HG03108 (cell line): ENCODE measurements at regions not wholly inside any gene's neighbourhood (a gene's known extent, or its start where the extent isn't known, plus 50 kb on each side); places are given as distances from the start of the nearest gene placed in this dataset.

ENCODE experiments used
- ATAC-seq: cut with Tn5 transposase; IDR thresholded peaks from one replicate; pipeline ENCODE4 v1.9.1; 2021; ENCODE audit warnings: moderate library complexity; ENCODE audit not compliant: unreplicated experiment

DNA sequence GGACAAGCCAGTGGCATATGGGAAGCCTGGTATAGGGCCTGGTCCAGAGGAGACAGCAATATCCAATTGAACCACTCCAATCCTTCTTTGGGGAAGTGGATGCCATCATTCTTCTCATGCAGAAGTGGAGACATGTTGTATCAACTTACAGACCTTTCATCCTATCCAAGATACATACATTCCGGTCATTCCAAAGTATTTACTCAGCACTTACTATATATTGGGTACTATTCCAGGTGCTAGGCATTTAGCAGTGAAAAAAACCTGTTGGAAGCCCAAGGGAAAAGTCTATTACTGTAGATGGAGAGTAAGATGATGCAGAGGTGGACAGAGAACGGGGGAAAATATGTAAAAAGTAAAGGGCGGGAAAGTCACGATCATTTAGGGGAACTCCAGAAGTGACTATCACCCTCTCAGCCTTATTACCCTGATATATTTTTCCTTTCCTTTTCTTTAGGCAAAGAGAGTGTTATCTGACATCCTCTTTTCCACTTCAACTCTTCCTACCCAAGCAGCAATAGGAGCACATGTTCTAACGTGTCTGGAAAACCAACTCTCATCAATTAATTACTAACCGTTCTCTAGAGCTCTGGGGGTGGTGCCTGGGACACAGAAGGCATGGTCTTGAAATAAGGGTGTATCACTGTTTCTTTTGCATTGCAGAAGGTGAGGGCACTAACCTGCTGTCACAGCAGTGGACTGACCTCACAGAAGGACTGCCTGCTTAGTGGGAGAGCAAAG, 210.1 kb upstream of the MAF start:
- ATAC-seq: no peak

DNA sequence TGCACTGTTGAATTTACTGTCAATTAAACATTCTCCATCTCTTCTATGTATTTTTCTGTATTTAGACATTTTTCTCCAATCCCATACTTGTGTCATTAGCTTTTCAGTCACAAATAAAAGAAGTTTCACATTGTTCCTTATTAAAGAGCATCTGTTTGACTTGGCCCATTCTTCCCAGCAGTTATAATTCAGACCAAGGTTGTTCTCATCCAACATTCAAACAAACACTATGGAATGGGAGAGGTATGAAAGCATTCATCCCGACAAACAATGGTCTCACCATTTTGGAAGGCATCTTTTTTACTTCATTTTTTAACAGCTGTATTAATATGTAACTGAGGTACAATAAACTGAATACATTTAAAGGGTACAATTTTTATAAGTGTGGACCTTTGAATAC, 208.8 kb upstream of the MAF start:
- ATAC-seq: no peak

DNA sequence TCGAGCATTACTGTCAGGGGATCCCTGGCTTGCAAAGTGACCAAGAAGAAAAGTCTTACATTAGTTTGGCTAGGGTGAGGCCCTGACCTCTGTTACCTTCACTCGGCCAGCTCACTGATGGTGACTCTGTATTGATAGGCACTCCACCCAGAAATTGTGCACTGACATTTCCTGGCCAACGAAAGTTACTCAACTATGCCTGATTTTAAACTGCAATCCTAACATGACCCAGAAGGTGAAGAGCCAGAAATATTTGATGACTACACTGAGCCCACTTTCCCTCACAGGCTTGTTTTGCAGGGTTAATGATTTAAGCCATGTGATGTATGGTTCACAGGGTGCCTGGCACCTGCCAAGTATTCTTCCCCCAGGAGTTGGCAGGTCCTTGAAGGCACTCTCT, 208.2 kb upstream of the MAF start:
- ATAC-seq: no peak

DNA sequence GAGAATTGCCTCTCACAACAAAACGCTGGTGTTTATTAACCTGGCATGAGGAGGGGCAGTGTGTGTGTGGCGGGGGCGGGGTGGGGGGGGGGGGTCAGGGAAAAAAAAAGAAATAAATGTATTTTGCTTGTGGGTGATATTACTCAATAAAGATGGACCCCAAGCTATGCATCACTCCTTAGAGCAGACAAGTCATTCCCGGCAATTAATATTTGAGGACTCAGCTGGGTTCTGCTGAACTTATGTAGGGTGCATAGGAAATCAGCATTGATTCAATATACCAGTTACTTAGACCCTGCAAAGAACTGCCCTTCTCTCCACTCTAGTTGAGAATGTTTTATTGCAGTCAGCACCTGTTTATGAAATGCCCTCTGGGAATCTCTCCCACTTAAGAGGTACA, 206.2 kb upstream of the MAF start:
- no peak for ATAC-seq

- ATAC-seq: no peak
Observed at GRCh38 chr16:79805621-79806020, 205.1 kb upstream of the MAF start.

DNA sequence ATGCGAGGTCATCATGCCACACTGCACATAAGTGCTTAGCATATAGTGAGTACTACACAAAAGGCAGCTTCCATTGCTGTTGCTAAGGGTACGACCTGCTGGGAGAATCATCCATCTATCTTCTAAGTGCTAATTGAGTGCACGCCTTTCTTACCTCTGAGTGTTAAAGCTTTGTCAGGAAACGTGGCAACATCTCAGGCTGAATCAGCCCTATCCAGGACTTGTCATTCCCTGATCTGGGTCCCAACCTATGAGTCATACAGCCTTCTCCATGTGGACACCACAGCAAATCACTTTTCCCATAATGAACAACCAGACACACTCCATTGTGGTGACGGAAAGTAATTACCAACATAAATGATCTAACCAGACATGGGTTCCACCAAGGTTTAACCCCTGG, 201.1 kb upstream of the MAF start:
- ATAC-seq: no peak

- no peak for ATAC-seq
Observed at GRCh38 chr16:79800016-79800608, 199.6 kb upstream of the MAF start.

- no peak for ATAC-seq
Observed at GRCh38 chr16:79798416-79799053, 198.0 kb upstream of the MAF start.

DNA sequence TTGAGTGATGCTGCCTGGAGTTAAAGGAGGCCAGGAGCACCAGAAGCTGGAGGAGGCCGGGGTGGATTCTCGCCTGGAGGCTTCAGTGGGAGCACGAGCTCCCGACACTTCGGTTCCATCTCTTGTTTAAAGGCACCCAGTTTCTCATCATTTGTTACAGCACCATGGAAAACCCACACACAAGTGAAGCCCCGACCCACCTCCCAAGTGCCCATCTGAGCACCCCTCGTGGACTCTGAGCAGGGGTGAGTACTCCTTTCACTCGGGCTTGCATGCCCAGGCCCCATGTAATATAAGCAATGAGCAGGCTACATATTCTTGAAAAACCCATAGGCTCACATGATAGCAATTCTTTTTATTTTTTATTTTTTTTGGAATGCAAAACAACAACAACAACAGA, 196.9 kb upstream of the MAF start:
- ATAC-seq: no peak

GRCh38 chr16:79795556-79795955, 195.0 kb upstream of the MAF start:
- ATAC-seq: no peak

DNA sequence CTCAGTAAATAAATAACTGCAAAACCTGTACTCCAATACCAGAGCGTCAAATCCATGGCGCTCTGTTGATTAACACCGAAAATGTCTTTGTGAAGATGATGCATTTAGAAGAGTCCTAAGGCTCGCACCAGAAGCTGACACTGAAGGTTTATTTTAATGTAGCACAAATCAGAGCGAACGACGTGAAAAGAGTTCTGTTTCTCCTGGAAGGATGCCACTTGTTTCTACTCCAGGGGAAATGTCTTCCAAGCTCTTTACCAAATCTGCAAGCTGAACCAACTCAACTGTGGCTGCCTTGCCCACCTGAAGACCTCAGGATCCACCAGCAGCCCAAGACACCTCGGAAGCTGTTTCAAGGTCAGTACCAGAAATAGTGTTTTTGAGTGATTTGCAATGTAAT, 194.4 kb upstream of the MAF start:
- no peak for ATAC-seq

- ATAC-seq: no peak
Observed at GRCh38 chr16:79792664-79793351, 192.3 kb upstream of the MAF start.

DNA sequence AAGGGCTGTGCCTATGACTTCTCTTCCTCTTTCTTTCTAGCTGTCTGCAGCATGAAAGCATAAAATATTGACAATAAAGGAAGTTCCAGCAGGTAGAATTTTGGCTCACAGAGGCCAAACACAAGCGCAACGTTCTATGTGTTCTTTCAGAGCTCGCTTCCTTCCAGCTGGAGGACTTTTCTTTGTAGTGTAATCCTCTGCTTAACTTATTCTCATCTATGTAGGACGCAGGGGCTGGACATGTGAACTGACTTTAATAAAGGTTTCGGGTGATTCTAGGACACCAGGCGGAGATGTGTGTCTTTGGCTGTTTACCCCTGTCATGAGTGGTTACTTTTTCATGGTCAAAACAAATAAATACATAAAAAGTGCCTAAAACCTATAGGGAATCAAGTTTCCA, 191.5 kb upstream of the MAF start:
- ATAC-seq: no peak

- ATAC-seq: no peak
Observed at GRCh38 chr16:79790854-79791253, 190.3 kb upstream of the MAF start.

- no peak for ATAC-seq
Observed at GRCh38 chr16:79788949-79789348, 188.4 kb upstream of the MAF start.

DNA sequence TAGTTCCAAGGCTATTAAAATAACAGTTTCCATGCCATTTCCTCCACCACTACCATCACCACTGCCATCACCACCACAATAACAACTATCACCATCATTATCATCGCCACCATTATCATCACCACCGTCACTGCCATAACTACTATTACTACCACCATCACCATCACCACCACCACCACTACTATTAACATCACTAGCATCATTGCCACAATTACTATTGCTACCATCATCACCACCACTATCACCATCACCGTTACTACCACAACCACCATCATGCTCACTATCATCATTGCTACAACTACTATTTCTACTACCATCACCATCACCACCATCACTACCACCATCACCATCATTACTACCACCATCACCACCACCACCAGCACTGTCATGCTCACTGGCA, 185.9 kb upstream of the MAF start:
- ATAC-seq: no peak

GRCh38 chr16:79784007-79784406, 183.5 kb upstream of the MAF start:
- no peak for ATAC-seq

DNA sequence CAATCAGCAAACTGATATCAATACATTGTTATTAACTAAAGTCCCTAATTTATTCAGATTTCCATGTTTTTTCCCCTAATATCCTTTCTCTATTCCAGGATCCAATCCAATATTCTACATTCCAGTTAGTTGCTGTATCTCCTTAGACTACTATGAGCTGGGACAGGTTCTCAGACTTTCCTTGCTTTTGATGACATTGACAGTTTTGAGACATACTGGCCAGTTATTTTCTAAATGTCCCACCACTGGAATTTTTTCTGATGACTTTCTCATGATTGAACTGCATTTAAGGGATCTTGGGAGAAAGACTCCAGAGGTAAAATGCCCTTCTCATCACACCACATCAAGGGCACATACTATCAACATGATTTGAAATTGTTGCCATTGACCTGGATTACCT, 177.1 kb upstream of the MAF start:
- ATAC-seq: no peak

DNA sequence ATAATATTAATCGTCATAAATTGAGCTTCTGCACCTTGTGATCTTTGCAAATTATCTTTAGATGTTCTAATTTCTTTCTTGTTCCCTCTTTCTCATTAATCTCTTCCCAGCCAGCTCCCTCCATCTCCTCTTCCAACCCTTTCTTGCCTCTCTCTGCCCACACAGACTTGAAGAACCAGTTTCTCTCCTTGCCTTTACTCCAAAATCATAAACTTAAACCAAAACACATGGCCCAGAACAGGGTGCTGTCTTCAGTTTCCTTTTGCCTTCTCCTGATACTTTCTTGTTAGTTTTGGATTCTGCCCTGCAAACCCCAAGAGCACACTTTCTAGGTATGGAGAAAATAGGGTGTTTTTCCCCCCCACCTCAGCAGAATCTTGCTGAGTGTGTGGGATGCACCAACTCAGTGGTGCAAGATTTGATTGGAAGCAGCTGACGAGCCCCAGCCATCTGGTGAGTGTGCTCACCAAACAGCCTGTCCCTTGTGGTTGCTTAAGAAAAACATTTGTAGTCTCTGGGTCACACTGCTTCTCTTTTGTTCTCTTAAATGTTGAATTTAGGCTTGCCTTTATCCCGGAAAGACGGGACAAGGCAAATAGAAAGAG, 175.8 kb upstream of the MAF start:
- no peak for ATAC-seq

GRCh38 chr16:79772784-79773183, 172.2 kb upstream of the MAF start:
- ATAC-seq: no peak

DNA sequence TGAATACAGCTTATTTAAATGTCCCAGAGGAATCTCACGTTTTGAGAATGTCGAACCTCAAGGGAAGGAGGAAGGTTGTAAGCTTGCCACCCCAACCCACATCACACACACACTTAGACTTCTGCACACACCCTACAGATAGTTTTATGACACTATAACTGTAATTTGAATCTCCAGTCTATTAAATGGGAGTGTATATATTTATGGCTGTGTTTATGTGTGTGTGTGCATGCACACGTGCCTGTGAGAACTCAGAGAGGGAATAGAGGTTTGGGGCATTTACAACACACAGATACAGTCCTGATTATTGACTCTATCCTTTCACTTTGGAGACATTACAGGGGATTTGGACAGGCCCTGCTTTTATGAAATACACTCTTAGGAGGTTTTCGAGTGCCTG, 171.5 kb upstream of the MAF start:
- no peak for ATAC-seq
